Caco-2 (cell line): ENCODE measurements at regions not wholly inside any gene's neighbourhood (a gene's known extent, or its start where the extent isn't known, plus 50 kb on each side); places are given as distances from the start of the nearest gene placed in this dataset.

ENCODE experiments used
- BruUV-seq: library from RNA; stranded (reverse); fragments of 400-500 nt; replicated peaks from 2 replicates; lab custom pipeline; 2021; lab: Mats Ljungman, UMichigan
- CTCF ChIA-PET: fragments of 300-600 bp; sonication (Branson Sonifier 250); formaldehyde crosslinking; loops from one replicate; lab custom pipeline; 2022; ENCODE audit warnings: antibody characterized with exemption; lab: Charles Lee
- POLR2A ChIA-PET: fragments of 300-600 bp; sonication (Branson Sonifier 250); formaldehyde crosslinking; loops from one replicate; lab custom pipeline; 2022; ENCODE audit warnings: antibody characterized with exemption; lab: Charles Lee
- DNase-seq, 2 experiments: peaks; one replicate each; pipeline versions ENCODE4 v3.0.0 to v3.0.0-alpha.2; 2020 to 2022
- H3K27me3 ChIP-seq: replicated peaks from 2 replicates; pipeline ENCODE4 v1.6.0; 2011; ENCODE audit warnings: low read length; ENCODE audit not compliant: control insufficient read depth, insufficient read depth
- H3K36me3 ChIP-seq: 2 replicates; pipeline ENCODE4 v1.5.1; 2011; ENCODE audit warnings: low read length; ENCODE audit not compliant: control insufficient read depth, insufficient read depth
- H3K4me1 ChIP-seq: fragments of 250-450 bp; sonication (Bioruptor Pico); 2 replicates; pipeline ENCODE4 v1.5.1; 2020; ENCODE audit warnings: mild to moderate bottlenecking
- H3K4me3 ChIP-seq: 2 replicates; pipeline ENCODE4 v1.5.1; 2011; ENCODE audit warnings: low read depth, mild to moderate bottlenecking, control low read depth, low read length
- H3K9me3 ChIP-seq: fragments of 250-450 bp; sonication (Bioruptor Pico); 2 replicates; pipeline ENCODE4 v1.5.1; 2020; ENCODE audit warnings: mild to moderate bottlenecking, moderate library complexity
- H3K27ac Mint-ChIP-seq: one replicate; pipeline ENCODE4 v1.8.0; 2022; ENCODE audit warnings: mixed read lengths; ENCODE audit not compliant: unreplicated experiment
- H3K27me3 Mint-ChIP-seq: one replicate; pipeline ENCODE4 v1.8.0; 2022; ENCODE audit warnings: mixed read lengths; ENCODE audit not compliant: insufficient read depth, unreplicated experiment
- H3K36me3 Mint-ChIP-seq: one replicate; pipeline ENCODE4 v1.8.0; 2022; ENCODE audit warnings: mild to moderate bottlenecking, mixed read lengths; ENCODE audit not compliant: insufficient read depth, unreplicated experiment
- H3K4me1 Mint-ChIP-seq: one replicate; pipeline ENCODE4 v1.8.0; 2022; ENCODE audit warnings: low read depth, mixed read lengths; ENCODE audit not compliant: unreplicated experiment
- H3K4me3 Mint-ChIP-seq: one replicate; pipeline ENCODE4 v1.8.0; 2022; ENCODE audit warnings: mild to moderate bottlenecking, moderate library complexity, mixed read lengths; ENCODE audit not compliant: unreplicated experiment
- H3K9me3 Mint-ChIP-seq: one replicate; pipeline ENCODE4 v1.8.0; 2022; ENCODE audit warnings: mixed read lengths; ENCODE audit not compliant: unreplicated experiment
- intact Hi-C: fragments of 100-400 bp; cut with micrococcal nuclease; formaldehyde crosslinking; loops from one replicate; pipeline ENCODE4 v1.10.0; 2022; ENCODE audit not compliant: unreplicated experiment
- TF ChIP-seq, protein P1 (sequence below), 2 experiments: fragments of 200-600 bp in 1 of 2; IDR thresholded peaks; 1 replicate in 1 of 2; 2 replicates in 1 of 2; pipeline versions ENCODE4 v1.5.1 to v1.8.0; 2011 to 2022; ENCODE audit warnings: antibody characterized with exemption in 1 of 2, control low read depth in 1 of 2, inconsistent platforms in 1 of 2, low read depth in 1 of 2, low read length in 1 of 2, mild to moderate bottlenecking in 1 of 2, moderate library complexity in 1 of 2; ENCODE audit not compliant: insufficient read depth in 1 of 2, severe bottlenecking in 1 of 2, unreplicated experiment in 1 of 2

GRCh38 chr9:86690034-86690433, 257.3 kb downstream of the GAS1 start:
- TF ChIP-seq, protein P1, sequence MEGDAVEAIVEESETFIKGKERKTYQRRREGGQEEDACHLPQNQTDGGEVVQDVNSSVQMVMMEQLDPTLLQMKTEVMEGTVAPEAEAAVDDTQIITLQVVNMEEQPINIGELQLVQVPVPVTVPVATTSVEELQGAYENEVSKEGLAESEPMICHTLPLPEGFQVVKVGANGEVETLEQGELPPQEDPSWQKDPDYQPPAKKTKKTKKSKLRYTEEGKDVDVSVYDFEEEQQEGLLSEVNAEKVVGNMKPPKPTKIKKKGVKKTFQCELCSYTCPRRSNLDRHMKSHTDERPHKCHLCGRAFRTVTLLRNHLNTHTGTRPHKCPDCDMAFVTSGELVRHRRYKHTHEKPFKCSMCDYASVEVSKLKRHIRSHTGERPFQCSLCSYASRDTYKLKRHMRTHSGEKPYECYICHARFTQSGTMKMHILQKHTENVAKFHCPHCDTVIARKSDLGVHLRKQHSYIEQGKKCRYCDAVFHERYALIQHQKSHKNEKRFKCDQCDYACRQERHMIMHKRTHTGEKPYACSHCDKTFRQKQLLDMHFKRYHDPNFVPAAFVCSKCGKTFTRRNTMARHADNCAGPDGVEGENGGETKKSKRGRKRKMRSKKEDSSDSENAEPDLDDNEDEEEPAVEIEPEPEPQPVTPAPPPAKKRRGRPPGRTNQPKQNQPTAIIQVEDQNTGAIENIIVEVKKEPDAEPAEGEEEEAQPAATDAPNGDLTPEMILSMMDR (IDR thresholded peaks at IDR 0.05; ENCODE audit: insufficient read depth in 1 of 2, low read depth in 1 of 2, low read length in 1 of 2, severe bottlenecking in 1 of 2, unreplicated experiment in 1 of 2), result no peak
- intact Hi-C loops, result no loop called here
- BruUV-seq, result no TSS peak
- Histone ChIP-seq H3K4me3 (no peak overlapping the region), H3K4me1 (no peaks in the 10 kb centered on the region), H3K9me3 (no peaks in the 10 kb centered on the region), H3K27me3 (no peaks in the 10 kb centered on the region), H3K36me3 (no peaks in the 10 kb centered on the region)
- CTCF ChIA-PET, result no interaction called here
- no peaks in the 10 kb centered on the region for H3K9me3 Mint-ChIP-seq
- no peaks in the 10 kb centered on the region for H3K4me1 Mint-ChIP-seq
- DNase-seq, result no peak
- no peaks in the 10 kb centered on the region for H3K27me3 Mint-ChIP-seq
- H3K27ac Mint-ChIP-seq, result no peak overlapping the region
- POLR2A ChIA-PET, result no interaction called here
- no peak overlapping the region for H3K4me3 Mint-ChIP-seq
- no peaks in the 10 kb centered on the region for H3K36me3 Mint-ChIP-seq

DNA sequence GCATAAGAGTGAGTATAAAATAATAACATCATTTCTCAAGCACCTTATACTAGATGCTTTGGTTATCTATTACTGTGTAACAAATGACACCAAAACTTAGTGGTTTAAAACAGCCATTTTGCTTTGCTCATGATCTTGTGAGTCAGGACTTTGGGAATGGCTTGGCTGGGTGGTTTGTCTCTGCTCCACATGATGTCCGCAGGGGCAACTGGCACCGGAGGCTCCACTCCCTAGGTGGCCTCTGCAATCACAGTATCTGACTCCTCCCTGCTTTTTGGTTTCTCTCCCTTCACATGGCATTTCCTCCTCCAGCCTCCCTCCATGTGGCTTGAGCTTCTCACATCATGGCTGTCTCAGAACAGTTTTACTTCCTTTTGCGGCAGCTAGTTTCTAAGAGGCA, 259.5 kb downstream of the GAS1 start:
- no peaks in the 10 kb centered on the region for H3K4me1 ChIP-seq
- H3K36me3 ChIP-seq, result no peaks in the 10 kb centered on the region
- no TSS peak for BruUV-seq
- Mint-ChIP-seq H3K4me3 (no peak overlapping the region), H3K36me3 (no peaks in the 10 kb centered on the region), H3K27ac (no peak overlapping the region), H3K27me3 (no peaks in the 10 kb centered on the region), H3K4me1 (no peaks in the 10 kb centered on the region), H3K9me3 (no peaks in the 10 kb centered on the region)
- no peak overlapping the region for H3K4me3 ChIP-seq
- intact Hi-C loops, result no loop called here
- ChIA-PET CTCF (no interaction called here), POLR2A (no interaction called here)
- H3K9me3 ChIP-seq, result no peaks in the 10 kb centered on the region
- H3K27me3 ChIP-seq, result no peaks in the 10 kb centered on the region
- TF ChIP-seq, protein P1 (IDR thresholded peaks at IDR 0.05; ENCODE audit: insufficient read depth in 1 of 2, low read depth in 1 of 2, low read length in 1 of 2, severe bottlenecking in 1 of 2, unreplicated experiment in 1 of 2), result no peak
- DNase-seq, result no peak

DNA sequence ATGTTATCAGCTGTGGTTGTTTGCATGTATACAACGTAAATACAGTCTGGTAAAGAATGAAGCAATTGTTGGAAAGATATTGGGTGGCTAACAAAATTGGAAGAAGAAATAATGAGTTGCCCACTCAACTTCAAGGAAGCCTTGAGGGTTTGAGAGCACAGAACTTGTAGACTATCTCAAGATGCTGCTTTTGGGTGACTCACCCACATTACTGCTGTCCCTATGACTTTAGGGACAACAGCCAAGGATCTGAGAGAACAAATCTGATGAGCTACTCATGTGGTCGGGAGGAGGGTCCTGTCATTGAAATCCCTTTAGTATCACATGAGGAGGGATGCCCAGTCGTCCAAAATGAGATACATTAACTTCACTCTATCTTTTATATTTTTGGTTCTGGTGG, 261.8 kb downstream of the GAS1 start:
- Histone ChIP-seq H3K4me3 (no peak overlapping the region), H3K9me3 (no peaks in the 10 kb centered on the region), H3K36me3 (no peaks in the 10 kb centered on the region), H3K27me3 (no peaks in the 10 kb centered on the region), H3K4me1 (no peaks in the 10 kb centered on the region)
- no peak for DNase-seq
- H3K4me3 Mint-ChIP-seq, result no peak overlapping the region
- BruUV-seq, result no TSS peak
- ChIA-PET CTCF (no interaction called here), POLR2A (no interaction called here)
- no peaks in the 10 kb centered on the region for H3K4me1 Mint-ChIP-seq
- H3K27ac Mint-ChIP-seq, result no peak overlapping the region
- H3K9me3 Mint-ChIP-seq, result no peaks in the 10 kb centered on the region
- intact Hi-C loops, result no loop called here
- TF ChIP-seq, protein P1 (IDR thresholded peaks at IDR 0.05; ENCODE audit: insufficient read depth in 1 of 2, low read depth in 1 of 2, low read length in 1 of 2, severe bottlenecking in 1 of 2, unreplicated experiment in 1 of 2), result no peak
- H3K36me3 Mint-ChIP-seq, result no peaks in the 10 kb centered on the region
- no peaks in the 10 kb centered on the region for H3K27me3 Mint-ChIP-seq
